HG02763 (cell line): ENCODE measurements at regions not wholly inside any gene's neighbourhood (a gene's known extent, or its start where the extent isn't known, plus 50 kb on each side); places are given as distances from the start of the nearest gene placed in this dataset.
"Not testable (repeated sequence)": the region's sequence is repeated elsewhere in the genome, so short reads cannot be mapped to it uniquely, and the experiment has no call there.

Experiments used
- ATAC-seq: cut with Tn5 transposase; IDR thresholded peaks from one replicate; pipeline ENCODE4 v1.9.1; 2021; ENCODE audit warnings: mild to moderate bottlenecking, moderate library complexity; ENCODE audit not compliant: unreplicated experiment

DNA sequence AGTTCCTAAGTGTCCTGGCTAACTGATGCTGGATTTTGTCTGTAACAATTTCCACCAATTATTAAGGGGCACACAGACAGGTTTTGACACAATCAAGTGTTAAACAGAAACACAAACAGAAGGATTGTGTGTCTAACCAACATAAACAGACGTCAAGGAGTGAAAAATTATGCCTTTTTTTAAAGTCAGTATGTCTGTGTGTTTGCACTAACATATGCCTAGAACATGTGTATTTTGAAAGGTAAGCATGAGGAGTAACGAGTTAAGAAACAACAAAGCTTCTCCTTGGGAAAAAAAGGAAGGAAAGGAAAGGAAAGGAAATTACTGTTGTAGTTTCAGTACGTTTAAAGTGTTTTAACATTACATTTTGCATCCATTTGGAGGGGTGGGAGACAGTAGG lies 466.3 kb upstream of the ID4 start:
- no peak for ATAC-seq

DNA sequence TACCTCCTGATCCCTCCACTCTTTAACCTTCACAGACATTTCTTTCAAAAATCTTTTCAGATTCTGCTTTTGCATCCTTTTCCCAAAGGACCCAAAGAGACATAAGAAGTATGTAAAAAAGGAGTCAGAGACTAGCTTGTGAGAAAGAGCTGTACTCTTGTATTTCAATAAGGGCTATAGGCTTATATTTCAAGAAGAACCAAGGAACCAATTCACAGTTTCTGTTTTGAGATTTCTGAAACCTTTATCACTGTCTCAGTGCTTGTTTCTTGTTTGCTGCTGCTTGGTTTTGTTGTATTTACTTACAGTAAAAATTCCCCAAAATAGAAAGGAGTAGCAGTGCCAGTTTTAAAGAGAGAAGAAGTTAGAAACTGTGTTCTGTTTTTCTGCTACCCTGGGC lies 461.6 kb upstream of the ID4 start:
- no peak for ATAC-seq

DNA sequence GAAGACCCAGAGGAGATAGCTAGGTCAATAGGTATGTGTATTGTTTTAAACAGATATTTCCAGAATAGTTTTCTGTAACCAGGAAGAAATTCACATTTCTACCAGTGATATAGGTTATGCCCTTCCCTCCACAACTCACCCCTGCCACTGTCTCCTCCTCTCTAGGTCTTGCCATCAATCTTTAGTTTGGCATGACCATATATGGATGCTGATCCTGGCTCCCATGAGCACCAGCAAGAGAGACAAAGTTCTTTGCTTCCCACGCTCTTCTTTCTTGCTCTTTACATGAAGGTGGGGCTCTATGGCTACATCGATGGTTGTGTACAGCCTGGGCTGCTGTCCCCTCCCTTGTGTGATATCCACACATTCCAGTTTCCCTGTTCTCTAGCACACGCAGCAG lies 459.4 kb upstream of the ID4 start:
- no peak for ATAC-seq

DNA sequence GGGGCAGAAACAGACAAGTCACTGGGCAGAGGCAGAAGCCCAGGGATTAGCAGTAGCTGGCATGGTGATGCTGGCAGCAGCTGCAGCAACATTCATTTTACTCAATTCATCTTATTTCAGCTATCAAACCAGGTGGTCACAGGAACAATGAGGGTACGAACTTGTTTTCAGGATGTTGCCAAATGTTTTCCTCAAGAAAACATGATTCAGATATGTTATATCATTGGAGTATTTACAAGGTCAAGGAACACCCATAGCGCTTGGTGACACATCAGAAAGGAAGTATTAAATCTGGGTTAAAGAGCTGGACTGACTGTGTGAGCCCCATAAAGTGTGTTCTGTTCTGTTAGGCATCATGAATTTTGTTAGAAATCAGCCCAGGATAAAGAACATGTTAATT lies 456.9 kb upstream of the ID4 start:
- no peak for ATAC-seq

DNA sequence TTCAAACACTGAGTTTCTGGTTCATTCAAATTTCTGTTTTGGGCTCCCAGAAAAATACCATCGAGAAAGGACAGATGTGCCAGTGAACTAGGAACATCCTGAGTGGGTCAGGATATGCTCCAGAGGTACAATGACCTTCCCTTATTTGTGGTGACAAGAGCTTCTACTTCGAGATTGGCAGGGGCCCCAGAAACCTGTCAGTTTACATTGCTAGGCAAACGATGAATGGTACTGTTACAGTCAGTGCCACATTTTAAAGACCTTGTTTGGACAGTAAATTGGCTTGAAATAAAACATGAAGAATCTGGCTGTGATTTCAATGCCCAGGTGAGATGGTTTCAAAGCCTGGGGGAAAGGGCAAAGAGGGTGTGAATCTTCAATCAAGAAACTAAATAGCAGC lies 454.5 kb upstream of the ID4 start:
- ATAC-seq: no peak

DNA sequence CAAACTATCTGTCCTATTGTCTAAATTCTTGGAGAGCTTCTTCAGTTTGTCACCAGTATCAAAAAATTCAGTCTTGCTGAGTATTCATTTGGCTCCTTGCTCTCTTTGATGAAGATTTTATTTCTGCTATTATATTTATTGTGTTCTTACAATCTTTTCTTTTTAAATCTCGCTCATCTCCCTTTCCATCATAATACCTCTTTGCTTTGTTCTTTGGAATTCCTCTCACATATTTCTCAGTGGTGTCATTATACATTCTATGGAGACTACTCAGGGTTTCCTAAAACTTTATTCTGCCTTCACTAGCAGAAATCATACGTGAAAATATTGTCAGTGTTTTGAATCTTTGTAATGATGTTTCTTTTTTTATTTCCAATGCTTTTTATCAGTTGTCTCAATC lies 445.2 kb upstream of the ID4 start:
- no peak for ATAC-seq

DNA sequence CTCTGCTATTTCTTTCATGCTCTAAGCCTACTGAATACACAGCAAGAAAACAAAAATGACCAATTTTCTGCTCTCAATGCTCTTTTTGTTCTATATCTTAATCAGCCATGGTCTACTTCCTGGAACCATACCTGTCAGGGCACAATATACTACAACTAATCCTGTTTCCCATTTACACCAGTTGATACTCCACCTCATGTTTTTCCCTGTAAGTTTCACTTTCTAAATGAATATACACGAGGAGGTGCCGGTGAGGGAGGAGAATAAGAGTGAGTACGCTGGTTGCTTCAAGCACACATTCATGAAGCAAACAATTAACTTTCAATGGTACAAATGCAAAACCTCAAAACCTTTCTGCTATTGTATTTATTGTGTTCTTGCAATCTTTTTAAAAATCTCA lies 443.1 kb upstream of the ID4 start:
- ATAC-seq: no peak

DNA sequence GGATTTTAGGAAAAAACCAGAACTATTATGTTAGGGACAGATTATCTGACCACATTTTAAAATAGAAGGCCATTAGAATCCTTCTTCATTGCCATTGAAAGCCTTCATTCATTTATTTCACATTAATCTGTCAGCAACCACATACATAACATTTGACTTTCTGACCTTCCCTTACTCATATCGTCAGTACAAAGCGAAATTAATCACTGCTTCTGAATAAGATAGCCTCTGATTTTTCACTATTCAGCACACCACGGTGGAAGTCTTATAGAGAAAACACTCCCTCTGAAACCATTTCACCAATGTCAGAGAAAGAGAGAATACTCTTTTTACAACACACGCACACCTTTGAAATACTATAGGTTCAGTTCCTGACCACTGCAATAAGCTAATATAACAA lies 442.5 kb upstream of the ID4 start:
- no peak for ATAC-seq

DNA sequence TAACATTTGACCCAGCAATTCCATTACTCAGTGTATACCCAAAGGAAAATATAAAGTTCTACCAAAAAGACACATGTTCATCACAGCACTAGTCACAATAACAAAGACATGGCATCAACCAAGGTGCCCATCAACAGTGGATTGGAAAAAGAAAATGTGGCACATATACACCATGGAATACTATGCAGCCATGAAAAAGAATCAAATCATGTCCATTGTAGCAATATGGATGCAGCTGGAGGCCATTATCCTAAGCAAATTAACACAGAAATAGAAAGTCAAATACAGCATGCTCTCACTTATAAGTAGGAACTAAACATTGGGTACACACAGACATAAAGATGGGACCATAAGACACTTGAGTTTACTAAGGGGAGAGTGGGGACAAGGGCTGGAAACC lies 441.9 kb upstream of the ID4 start:
- ATAC-seq: no peak

DNA sequence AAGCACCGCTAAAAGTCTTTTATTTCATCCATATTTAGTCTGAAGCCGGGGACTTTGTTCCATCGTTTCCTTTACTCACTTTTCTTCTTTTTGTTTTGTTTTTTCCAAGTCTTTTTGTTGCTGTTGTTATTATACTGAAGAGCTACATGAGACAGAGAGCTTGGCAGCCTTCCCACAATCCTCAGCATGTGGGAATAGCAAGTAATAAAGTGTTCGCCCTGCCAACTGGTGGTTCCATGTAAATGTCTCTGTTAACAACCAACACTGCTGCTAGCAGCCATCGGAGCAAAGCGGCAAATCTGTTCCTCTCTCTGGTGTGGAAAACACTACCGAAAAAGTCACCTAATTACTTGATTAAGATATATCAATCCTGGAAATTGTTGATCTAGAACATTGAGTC lies 437.8 kb upstream of the ID4 start:
- no peak for ATAC-seq

DNA sequence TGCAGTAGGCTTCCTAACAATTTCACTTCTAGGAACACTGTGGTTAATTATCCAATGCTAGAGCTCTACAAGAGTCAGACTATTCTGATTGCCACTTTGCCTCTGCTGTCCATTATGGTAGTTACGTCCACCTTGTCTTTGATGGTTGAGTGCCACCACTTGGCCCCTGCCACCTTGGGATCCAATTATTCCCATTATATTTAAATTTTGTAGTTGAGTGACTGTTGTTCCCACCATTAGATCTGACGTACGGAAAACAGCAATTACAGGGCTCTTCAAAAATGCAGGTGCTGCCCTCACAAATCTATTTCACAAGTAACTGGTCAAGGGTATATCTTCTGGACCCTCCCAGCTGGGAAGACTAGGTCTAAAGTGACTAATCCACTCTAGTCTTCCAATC lies 432.3 kb upstream of the ID4 start:
- not testable (repeated sequence) for ATAC-seq

DNA sequence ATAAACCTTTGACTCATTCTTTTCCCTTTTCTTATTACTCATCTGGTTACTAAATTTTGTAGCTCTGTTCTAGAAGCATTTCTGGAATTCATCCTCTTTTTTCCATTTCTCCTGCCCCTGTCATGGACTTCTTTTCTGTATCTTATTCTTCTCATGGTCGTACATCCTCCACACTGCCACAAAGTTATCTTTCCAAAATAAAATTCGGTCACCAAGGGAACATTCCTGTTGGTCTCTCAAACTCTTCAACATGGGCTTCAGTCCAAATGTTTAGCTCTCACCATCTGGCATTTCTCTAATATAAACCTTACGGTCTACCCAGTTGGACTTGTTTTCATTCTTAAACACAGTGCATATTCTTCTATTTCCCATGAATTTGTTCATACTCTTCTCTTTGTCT lies 428.8 kb upstream of the ID4 start:
- ATAC-seq: no peak

DNA sequence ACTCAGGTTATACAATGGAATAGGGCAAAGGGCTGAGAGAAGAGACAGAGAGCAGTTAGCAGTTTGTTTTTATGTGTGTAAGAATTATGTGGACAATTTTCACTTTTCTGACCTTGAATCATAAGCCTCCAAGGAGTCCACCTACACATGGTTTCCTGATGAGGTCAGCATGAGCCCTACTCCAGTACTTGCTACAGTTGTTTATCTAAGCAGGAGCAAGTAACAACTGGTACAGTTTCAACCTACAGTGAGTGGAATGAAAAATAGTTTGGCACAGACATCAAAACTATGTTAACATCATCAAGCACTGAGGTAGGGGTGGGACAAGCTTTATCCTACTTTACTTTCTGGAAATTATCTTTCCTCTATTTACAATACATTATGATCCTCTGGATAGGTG lies 426.7 kb upstream of the ID4 start:
- no peak for ATAC-seq

DNA sequence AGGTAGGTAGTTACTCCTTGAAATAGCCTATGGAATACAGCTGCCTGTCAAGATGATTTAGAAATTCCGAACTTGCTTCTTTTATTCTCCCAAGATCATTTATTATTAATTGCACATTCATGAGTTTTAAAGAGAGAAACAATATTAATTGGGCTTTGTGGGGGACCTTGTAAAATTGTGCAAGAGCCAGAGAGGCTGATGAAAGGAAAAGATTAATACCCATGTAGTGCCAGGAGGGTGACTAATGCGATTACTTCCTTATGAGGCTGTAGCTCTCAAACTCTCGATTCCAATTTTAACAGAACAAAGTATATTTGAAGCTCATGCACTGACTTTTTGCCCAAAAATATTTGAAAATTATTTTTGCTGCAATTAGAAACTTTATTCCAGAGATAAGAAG lies 423.8 kb upstream of the ID4 start:
- ATAC-seq: no peak

DNA sequence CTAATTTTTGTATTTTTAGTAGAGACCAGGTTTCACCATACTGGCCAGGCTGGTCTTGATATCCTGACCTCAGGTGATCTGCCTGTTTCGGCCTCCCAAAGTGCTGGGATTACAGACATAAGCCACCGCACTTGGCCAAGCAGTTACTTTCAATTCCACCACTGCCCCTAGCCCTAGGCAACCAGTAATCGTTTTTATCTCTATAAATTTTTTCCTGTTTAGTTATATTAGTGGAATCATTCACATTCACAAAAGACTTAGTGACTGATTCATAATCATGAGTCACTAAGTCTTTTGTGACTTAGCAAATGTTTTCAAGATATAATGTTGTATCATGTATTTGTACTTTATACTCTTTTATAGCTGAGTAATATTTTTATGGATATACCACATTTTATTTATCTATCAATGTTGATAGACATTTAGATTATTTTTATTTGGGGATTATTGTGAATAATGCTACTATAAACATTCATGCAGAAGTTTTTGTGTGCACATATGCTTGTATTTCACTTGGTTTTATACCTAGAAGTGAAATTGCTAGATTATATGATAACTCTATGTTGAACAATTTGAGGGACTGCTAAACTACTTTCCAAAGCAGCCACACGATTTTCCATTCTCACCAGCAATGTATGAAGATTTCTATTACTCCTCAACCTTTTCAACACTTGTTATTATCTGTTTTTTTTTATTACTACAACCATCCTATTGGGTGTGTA lies 421.4 kb upstream of the ID4 start:
- ATAC-seq: no peak

DNA sequence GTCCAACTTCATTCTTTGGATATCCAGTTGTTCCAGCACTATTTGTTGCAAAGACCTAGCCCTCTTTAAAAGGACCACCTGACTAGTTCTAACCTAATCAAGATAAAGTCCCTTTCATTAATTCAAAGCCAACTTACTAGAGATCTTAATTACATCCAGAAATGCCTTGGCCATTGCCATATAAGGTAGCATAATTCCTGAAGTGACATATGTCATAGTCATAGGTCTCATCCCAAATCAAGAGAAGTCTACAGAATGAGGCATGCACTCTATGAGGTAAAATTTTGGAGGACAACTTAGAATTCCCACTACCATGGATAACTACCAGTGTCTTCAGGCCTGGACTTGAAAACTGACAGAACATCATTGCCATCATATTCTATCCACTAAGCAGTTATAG lies 420.4 kb upstream of the ID4 start:
- no peak for ATAC-seq

DNA sequence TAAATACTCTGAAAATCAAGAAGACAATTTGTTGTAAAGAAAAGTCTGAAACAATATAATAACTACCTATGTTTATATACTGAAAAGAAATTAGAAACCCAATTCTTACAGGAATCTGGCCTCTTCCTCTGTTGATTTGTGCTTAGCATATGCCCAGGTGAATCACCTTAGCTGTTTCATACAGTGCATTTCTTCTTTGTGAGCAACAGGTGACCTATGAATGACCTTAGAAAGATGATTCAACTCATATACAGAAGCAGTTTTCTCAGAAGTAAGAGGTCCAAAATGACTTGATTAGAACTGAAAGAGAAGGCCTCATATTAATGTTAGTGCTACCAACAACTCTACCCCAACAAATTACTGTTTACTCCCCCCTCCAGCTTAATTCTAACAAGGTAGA lies 419.5 kb upstream of the ID4 start:
- no peak for ATAC-seq

DNA sequence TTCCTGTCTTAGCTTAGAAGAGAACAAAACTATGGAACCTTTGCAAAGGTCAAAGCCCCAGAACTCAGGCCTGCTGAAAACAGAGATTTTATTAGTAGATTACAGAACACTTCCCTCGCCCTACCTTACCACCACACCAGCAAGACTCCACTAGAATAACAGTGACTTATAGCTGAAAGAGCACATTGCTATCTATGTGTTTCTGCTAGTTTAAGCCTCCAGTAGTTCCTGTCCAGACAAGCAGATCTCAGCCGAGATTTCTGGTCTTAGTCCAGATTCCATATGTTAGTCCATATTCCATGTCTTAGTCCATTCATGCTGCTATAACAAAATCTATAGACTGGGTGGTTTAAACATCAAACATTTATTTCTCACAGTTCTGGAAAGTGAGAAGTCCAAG lies 412.3 kb upstream of the ID4 start:
- no peak for ATAC-seq

DNA sequence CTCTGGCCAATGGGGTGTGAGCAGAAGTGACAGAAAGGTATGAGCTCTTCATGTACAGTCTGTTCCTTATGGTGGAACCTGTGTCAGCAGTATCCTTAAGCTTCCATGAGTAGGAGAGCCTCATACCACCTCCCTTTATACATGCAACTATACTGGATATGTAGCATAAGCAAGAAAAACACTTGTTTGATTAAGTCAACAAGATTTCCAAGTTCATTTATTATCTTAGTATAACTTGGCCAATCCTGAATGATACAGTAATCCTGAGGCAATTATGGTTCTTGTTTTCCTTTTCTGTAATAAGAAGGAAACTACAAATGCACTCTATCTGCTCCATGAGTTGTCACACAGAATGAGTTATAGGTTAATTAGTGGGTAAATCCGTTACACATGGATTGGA lies 409.6 kb upstream of the ID4 start:
- ATAC-seq: no peak

DNA sequence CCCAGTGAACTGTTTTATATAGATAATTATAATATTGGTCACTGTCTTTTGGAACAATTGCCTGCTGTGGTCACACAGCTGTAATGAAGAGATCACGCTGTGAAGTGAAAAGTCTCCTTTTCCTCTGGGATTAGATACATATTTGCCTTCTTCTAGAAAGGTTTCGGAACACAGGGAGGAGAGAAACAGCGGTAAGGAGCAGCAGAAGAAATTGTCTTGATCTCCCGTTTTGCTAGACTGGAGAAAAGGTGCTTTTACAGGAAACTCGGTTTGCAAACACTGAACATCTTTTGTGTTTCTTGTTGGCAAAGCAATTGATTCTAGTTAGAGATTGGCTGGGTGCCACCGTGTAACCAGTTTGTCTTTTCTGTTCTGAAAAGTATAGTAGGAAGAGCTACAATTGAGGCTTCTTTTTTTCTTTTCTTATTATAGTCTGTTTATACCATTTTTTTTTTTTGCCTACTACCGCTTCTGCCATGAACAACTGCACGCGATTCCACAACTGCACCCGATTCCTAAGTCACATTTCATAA lies 404.1 kb upstream of the ID4 start:
- ATAC-seq: no peak

DNA sequence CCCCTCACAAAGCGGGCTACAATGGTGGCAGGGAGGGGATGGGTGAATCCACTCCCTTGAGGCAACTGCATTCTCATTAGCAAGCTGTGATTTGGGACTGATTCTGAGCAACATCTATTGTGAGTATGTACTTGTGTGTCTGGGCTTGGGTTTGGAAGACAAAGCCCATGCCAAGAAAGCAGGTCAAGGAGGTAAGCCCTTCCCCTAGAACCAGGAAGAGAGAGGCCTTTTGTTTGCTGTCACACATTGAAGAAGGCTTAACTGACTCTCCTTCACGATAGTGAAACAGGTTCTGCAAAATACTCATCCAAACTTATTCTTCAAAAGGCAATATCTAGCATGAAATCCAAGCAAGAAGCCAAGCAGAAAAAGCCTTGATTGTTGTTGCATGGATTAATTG lies 403.1 kb upstream of the ID4 start:
- ATAC-seq: no peak

DNA sequence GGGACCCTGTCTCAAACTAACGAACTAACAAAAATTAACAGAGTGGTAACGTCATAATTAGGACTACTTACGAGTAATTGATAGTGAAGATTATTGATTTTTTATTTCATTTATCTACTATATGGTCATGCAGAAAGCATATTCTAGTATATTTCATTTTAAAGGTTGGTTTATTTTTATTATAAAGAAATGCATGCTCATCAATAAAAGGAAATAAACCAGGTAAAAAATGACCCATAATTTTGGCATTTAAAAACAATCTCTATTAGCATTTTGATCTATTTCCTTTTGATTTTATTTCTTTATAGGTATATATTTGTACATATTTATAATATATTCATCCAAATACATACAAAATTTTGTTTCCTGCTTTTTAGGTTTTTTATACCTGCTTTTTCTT lies 401.4 kb upstream of the ID4 start:
- no peak for ATAC-seq
